GM12864 (cell line): ENCODE measurements at regions not wholly inside any gene's neighbourhood (a gene's known extent, or its start where the extent isn't known, plus 50 kb on each side); places are given as distances from the start of the nearest gene placed in this dataset.
"Not testable (repeated sequence)": the region's sequence is repeated elsewhere in the genome, so short reads cannot be mapped to it uniquely, and the experiment has no call there.

Experiments
- DNase-seq: peaks from one replicate; pipeline ENCODE4 v3.0.0-alpha.2; 2011; ENCODE audit warnings: low read depth
- H3K4me3 ChIP-seq: 2 replicates; pipeline ENCODE4 v1.5.1; 2011; ENCODE audit warnings: mild to moderate bottlenecking, low read depth, low read length, control low read depth
- TF ChIP-seq, protein P1 (sequence below): IDR thresholded peaks from 2 replicates; pipeline ENCODE4 v1.5.1; 2011; ENCODE audit warnings: low read depth, mild to moderate bottlenecking, moderate library complexity, low read length, control low read depth, inconsistent platforms; ENCODE audit errors: missing control alignments

GRCh38 chr1:224558904-224559303 is 57.2 kb upstream of the CNIH3 start:
- TF ChIP-seq, protein P1, sequence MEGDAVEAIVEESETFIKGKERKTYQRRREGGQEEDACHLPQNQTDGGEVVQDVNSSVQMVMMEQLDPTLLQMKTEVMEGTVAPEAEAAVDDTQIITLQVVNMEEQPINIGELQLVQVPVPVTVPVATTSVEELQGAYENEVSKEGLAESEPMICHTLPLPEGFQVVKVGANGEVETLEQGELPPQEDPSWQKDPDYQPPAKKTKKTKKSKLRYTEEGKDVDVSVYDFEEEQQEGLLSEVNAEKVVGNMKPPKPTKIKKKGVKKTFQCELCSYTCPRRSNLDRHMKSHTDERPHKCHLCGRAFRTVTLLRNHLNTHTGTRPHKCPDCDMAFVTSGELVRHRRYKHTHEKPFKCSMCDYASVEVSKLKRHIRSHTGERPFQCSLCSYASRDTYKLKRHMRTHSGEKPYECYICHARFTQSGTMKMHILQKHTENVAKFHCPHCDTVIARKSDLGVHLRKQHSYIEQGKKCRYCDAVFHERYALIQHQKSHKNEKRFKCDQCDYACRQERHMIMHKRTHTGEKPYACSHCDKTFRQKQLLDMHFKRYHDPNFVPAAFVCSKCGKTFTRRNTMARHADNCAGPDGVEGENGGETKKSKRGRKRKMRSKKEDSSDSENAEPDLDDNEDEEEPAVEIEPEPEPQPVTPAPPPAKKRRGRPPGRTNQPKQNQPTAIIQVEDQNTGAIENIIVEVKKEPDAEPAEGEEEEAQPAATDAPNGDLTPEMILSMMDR = no peak
- no peak overlapping the region for H3K4me3 ChIP-seq
- no peak for DNase-seq

DNA sequence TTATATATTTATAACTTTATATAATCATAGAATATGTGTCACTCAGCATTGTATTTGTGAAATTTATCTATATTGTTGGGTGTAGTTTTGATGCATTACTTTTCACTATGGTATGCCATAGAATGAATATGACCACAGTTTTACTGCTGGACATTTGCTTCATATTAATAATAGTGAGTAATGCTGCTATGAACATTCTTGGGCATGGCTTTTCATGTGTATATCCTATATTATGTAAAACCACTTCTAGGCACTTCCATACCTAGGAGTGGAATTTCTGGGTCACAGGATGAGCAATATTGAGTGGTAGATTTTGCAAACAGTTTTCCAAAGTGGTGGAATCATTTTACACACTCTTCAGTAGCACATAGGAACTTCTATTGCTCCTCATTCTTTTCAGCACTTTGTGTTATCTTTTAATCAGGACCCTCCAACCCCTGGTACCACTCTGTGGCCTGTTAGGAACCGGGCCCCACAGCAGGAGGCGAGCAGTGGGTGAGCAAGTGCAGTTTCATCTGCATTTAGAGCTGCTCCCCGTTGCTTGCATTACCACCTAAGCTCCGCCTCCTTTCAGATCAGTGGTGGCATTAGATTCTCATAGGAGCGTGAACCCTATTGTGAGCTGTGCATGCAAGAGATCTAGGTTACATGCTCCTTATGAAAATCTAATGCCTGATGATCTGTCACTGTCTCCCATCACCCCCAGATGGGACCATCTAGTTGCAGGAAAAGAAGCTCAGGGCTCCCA is 56.0 kb upstream of the CNIH3 start:
- no peak overlapping the region for H3K4me3 ChIP-seq
- no peak for DNase-seq
- TF ChIP-seq, protein P1 = no peak

DNA sequence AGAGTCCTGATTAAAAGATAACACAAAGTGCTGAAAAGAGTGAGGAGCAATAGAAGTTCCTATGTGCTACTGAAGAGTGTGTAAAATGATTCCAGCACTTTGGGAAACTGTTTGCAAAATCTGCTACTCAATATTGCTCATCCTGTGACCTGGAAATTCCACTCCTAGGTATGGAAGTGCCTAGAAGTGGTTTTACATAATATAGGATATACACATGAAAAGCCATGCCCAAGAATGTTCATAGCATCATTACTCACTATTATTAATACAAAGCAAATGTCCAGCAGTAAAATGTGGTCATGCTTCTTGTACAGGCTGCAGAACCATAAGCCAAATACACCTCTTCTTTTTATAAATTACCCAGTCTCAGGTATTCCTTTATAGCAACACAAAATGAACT is 53.2 kb upstream of the CNIH3 start:
- DNase-seq, H3K4me3 ChIP-seq: not testable (repeated sequence)

- DNase-seq = no peak
These were observed 52.5 kb upstream of the CNIH3 start for GRCh38 chr1:224563666-224564065.

DNA sequence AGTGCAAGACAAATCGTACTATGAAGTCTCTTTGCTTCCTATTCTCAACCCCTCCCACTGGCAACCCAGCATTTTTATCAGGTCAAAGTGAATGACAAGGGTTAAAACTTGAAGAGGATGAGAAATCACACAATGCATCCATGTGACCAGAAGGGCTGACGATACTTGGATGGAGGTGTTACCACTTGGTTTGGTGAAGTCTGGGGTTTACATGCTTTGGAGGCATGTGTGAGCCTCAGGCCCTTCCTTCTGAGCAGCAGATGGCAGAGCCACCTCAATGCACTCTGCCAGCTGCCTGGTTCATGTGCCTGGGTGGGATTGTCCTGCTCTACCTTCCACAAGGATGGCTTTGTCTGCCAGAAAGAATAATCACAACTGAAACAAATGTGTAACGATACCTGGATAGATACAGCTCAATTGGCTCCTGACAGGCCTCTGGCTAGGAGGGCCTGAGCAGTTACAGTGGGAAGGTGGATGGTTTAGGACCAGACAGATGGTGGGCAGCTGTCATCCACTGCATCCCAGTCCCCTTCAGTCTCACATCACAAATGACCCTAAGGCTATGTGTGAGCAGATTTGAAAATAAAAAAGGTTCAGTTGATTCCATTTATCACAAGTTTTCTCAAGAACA is 51.5 kb upstream of the CNIH3 start:
- no peak overlapping the region for H3K4me3 ChIP-seq
- TF ChIP-seq, protein P1 = no peak
- no peak for DNase-seq

More at GRCh38 chr1:224563666-224564065, 52.5 kb upstream of the CNIH3 start:
- TF ChIP-seq, protein P1 = no peak
- no peak overlapping the region for H3K4me3 ChIP-seq

GRCh38 chr1:224565186-224565585 is 50.9 kb upstream of the CNIH3 start:
- TF ChIP-seq, protein P1 = no peak
- no peak overlapping the region for H3K4me3 ChIP-seq
- DNase-seq = no peak

GRCh38 chr1:224565611-224566406 is 50.3 kb upstream of the CNIH3 start:
- no peak for DNase-seq
- H3K4me3 ChIP-seq = no peak overlapping the region
- TF ChIP-seq, protein P1 = no peak
